NCI-H128 (cell line): ENCODE measurements at regions not wholly inside any gene's neighbourhood (a gene's known extent, or its start where the extent isn't known, plus 50 kb on each side); places are given as distances from the start of the nearest gene placed in this dataset.

Source experiments
- DNase-seq: peaks from one replicate; lab custom pipeline; 2025; ENCODE audit not compliant: unreplicated experiment; lab: John Stamatoyannopoulos, UW

DNA sequence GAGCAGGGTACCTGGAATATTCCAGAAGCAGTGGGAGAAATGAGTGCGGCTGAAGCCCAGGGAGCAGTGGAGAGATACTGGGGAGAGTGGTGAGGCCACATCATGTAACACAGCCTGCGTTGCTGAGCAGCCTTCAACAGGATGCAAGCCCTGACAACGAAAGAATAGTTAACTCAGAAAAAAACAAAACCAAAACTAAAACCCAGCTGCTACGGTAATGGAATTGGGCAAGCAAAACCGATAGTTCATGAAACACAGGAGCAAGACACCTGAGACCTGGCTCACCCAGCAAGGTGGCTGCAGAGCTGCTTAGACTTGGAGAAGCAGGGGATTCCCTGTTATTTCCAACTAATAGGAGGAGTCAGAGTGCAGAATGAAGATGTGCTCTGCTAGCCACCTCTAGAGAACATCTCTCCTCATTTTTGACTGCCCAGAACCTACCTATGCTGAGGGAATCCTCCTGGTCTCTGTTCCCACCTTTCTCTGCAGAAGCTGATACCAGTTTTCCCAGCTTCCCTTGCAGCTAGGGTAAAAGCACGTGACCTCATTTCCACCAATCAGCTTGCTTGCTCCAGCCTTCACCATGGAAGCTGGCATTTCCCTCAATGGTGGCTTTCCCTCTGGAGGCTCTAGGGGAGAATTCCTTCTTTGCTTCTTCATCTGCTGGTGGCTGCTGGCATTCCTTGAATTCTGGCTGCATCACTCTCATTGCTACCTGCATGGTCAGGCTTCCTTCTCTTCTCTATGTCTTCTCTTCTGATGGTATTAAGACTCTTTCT lies 59.4 kb upstream of the XYLT1 start:
- DNase-seq: no peak

DNA sequence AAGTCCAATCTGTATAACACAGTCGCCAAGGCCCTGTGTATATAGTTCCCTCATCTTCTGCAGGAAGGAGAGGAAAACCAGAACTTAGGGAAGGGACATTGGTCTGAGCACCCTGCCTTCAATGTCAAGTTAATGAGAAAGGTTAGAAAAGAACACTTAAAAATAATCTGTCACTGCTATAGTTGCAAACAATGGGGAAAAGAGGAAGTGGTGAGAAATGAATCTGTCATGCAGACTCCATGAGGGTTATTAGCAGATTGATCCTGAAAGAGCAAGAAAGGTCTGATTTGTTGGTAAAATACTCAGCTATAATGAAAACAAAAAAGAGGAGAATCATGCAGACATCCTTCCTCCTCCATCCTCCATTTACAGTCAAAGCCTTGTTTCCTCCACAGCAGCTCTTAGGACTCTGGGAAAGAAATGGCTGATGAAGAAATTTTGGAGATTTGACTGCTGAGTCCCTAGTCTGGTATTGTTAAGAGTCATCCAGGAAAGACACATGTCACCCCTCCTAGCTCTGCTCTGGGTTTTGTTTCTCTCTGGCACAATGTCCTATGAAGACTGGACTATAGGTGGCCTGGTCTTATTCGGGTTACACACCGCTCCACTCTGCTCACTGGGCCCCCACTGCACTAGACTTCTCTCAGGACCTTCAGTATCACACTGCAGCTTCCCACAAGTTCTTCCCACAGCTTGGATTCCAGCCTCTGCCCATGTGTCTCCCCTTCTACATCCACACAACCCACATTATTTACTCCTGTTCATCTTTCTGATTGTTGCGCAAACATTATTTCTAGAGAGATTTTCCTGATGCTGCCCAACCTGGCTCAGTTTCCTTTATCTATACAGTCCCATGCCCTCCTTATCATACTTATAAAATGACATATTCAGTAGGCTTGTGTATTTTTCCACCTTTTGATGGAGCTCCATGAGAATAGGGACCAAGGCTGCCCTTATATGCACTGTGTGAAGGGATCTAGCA lies 56.5 kb upstream of the XYLT1 start:
- no peak for DNase-seq

DNA sequence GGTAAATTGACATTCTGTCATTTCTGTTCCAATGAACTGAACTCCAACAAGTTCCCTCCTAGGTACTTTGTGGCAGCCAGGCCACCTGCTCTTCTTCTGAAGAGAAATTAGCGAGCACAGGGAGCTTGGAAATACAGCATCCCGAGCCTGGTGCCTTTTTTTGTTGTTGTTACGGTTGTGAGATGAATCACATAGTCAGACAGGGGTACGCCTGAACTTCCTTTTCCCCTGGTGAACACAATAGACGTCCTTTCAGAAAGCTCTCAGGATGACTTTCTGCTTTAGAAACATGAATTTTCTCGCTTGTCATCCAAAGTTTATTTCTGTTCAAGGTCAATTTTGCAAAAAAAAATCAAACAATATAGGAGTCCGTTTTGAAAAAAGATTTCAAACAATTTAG lies 53.9 kb upstream of the XYLT1 start:
- DNase-seq: no peak

DNA sequence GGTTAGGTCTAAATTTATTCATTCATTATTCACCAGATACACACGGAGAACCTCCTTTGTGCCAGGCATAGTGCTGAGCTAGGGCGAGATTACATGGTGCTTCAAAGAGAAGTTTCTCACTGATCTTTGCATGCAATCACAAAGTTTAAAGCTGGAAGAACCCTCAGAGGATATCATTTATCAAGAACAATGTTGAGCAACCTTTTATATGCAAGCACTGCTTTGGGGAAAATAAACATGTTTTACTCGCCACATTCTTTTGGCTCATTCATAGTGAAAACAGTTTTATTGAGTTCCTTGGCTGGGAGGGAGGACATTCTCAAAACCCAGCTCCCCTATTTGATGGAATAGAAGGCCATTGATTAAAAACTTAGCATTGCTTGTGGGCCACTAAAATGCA lies 49.8 kb upstream of the XYLT1 start:
- DNase-seq: no peak
